IPS-NIHi7 (cell line): ENCODE measurements at regions not wholly inside any gene's neighbourhood (a gene's known extent, or its start where the extent isn't known, plus 50 kb on each side); places are given as distances from the start of the nearest gene placed in this dataset.

ENCODE experiments used
- DNase-seq: peaks from one replicate; pipeline ENCODE4 v3.0.0; 2012; ENCODE audit warnings: mixed read lengths; ENCODE audit errors: extremely low spot score

GRCh38 chr10:55160655-55161283 is 359.7 kb upstream of the PCDH15 start:
- DNase-seq = no peak

- DNase-seq = no peak
These were observed 357.6 kb upstream of the PCDH15 start for GRCh38 chr10:55158633-55159032.

GRCh38 chr10:55146032-55146431 is 345.0 kb upstream of the PCDH15 start:
- DNase-seq = no peak

- DNase-seq = no peak
These were observed 343.0 kb upstream of the PCDH15 start for GRCh38 chr10:55144001-55144400.

DNA sequence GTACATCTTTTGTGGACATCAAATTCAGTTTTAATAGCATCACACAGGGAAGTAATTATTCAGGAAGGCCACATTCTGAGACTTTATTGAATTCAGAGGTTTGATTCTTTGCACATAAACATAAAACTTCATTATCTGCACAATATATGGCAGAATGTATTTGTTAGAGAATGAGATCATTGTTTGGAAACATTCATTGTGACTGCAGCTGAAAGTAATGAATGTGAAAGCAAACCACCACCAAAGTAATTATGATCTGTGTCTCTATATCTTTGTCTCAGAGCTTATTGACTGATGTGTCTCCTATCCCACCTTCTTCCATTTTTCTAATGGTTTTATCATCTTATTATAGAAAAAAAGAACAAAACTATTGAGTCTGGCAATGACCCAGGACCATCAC is 340.9 kb upstream of the PCDH15 start:
- no peak for DNase-seq

- no peak for DNase-seq
These were observed 336.0 kb upstream of the PCDH15 start for GRCh38 chr10:55137063-55137462.

DNA sequence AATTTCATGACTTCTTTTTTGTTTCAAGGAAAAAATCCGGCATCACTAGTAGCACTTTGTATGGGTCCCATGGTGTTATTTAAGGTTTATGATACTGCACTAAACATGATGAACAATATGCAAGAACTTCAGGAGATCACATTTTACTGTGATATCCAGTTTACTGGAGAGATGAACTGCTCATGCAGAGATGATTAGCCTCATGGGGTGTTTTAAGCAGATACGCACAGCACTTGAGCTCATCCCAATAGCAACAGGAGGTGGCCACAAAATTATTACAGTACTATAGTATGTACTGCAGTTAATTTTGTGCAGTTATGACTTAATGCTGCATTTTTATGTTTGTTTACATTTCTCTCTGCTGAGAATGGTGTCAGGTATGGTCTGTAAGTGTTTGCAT is 303.7 kb upstream of the PCDH15 start:
- DNase-seq = no peak

DNA sequence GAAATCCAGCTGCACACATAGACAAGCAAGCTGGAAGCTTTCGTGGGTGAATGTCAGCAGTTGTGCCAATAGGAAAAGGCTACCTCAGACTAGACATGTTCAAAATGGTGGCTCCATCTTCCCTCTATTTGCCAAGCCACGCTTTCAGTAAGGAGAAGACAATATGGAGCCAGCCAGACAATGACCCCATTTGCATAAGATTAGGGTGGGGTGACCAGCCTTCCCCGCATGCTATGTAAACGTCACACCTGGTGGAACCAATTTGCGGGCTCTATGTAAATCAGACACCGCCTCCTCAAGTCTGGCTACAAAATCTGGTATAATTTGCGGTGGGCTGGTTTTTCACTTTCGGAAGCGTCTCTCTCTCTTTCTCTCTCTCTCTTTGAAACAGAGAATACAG is 297.4 kb upstream of the PCDH15 start:
- DNase-seq = no peak

DNA sequence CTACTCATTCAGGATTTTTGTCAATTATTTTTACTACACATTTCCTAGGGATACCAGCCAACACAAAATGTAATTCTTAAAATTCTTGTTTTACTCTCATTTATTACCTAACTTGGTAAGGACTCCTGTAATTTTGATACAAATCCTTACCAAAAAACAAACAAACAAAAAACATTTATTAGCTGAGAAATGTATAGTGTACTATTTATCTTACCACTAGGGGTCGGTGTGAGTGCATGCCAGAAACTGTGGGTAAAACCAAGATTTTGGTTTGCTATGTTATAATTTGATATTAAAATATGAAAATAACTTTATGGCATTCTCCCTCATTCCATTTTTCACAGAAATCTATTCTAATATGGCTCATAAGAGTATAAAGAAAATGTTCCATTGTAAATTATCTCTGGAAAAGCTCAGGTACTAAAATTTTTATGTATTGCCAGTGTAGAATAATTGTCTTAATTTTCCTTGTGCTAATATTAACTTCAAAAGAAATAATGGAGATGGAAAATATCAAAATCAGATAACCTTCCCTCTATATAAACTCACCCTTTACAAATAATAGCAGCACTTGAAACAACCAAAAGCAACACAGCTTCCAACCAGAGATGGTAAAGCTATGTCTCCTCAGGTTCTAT is 290.8 kb upstream of the PCDH15 start:
- DNase-seq = no peak

GRCh38 chr10:55078121-55078520 is 277.1 kb upstream of the PCDH15 start:
- no peak for DNase-seq

- no peak for DNase-seq
These were observed 264.2 kb upstream of the PCDH15 start for GRCh38 chr10:55065185-55065584.

GRCh38 chr10:55063811-55064210 is 262.8 kb upstream of the PCDH15 start:
- no peak for DNase-seq

DNA sequence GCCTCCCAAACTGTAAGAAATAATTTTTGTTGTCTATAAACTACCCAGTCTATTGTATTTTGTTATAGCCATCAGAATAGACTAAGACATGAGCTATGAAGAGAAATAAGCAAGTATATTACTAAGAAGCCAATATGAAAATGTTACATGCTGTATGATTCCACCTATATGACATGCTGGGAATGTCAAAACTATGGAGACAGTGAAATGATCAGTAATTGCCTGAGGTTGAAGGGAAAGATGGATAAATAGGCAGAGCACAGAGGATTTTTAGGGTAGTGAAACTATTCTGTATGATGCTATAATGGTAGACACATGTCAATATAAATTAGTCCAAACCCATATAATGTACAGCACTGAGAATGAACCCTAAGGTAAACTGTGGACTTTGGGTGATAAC is 261.3 kb upstream of the PCDH15 start:
- no peak for DNase-seq

- no peak for DNase-seq
These were observed 257.8 kb upstream of the PCDH15 start for GRCh38 chr10:55058800-55059199.

- no peak for DNase-seq
These were observed 250.5 kb upstream of the PCDH15 start for GRCh38 chr10:55051515-55051914.

DNA sequence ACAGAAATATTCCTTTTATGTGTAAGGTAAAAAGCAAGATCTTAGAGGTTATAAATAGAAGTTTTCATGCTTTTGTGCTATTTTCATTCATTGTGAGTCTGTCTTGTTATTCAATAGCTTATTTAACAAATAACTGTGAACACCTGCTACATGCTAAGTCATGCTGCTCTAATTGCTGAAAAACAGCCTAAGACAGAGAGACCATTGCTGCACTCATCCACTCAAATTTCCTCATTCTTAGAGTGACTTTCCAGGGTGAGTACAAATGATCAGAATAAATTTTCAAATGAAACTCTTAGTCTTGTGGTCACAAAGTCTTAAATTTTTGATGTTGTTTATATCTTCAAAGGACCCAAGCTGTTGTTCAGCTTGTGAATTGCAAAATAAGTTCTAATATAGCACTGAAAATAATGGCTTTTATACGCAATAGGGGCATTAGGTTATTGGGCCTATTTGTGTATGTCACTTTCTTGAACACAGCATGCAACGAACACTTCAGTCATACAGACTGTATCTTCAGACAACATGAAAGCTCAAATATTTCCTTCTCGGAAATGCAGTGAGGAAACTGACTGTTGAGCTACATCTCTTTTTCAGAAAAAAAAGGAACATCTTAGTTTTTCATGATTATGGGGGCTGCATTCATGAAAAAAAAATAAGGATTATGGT is 247.9 kb upstream of the PCDH15 start:
- DNase-seq = no peak

DNA sequence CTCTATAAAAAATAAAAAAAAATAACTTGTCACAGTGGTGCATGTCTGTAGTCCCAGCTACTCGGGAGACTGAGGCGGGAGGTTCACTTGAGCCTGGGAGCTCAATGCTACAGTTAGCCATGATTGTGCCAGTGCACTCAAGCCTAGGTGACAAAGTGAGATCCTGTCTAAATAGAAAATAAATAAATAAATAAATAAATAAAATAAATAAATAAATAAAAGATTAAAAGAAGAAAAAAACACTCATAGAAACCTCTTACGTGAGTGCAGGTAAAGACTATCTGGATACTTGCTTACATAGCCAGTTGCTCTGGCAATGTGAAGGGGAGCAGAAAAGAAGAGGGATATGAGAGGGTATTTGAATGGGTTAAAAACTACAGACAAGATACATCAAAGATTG is 242.5 kb upstream of the PCDH15 start:
- DNase-seq = no peak

DNA sequence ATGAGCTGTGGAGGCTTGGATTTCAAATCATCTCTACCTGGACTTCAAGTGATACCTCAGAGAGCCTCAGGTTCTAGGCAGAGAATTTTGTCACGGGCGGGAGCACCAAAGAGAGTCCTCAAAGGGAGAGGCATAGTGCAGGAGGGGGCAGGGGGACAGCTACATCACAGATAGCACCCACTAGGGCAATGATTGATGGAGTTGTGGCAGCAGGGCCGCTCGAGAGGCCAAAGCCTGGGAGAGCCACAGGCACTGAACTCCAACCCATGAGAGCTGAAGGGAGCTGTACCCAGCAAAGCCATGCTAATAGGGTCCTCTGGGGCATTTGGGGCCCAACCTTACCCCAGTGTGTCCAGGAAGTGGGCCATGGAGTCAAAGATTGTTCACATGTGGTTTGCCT is 232.0 kb upstream of the PCDH15 start:
- no peak for DNase-seq

DNA sequence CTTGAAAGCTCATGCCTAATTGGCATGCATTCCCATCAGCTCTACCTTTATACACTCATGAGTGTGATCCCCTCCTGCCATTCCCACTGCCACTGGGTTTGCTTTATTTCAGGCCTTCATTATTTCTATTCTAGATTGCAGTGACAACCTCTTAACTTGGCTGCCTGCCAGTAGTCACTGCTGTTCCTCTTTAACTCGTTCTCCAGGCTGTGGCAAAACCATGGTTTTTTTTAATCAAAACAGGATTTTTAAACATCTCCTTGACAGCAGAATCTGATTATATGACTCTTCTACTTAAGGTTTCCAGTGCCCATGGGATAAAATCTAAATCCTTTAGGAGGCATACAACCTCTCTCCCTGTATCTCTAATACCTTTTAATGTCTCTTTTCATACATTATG is 223.7 kb upstream of the PCDH15 start:
- no peak for DNase-seq

DNA sequence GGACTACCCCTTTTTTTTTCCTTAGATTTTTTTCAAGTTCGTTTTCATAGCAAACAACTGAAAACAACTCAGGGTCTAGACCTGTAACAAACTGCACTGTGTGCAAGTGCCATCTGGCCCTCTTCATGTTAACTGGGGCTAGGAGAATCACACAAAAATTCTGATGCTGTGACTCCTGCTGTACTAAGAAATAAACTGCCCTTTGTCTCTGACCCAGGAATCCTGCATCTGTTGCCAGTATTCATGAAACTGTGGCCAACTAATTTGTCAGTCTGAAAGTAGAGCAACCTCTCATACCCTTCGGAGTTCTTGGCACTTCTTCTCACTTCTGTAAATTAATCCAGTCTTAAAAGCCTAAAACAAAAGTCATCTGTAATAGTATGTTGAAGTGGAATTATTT is 218.4 kb upstream of the PCDH15 start:
- DNase-seq = no peak

- no peak for DNase-seq
These were observed 212.3 kb upstream of the PCDH15 start for GRCh38 chr10:55013318-55013717.

- no peak for DNase-seq
These were observed 201.4 kb upstream of the PCDH15 start for GRCh38 chr10:55002420-55002819.

DNA sequence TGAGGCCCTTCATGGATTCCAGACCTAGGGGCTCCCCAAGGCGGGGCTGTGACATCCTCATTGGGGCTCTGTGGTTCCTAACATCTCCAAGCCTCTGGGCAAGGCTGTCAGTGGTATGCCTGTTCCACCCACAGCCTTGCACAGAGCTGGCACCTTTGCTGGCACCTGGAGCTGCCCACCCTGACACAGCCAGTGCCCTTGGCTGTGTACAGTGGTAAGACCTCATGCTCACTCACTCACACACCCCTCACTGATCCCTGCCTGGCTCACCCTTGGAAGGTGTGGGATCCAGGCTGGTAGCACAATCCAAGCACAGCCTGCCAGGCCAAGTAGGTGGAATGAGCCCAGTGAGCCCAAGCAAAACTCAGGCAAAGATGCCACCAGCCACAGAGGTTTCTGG is 200.4 kb upstream of the PCDH15 start:
- no peak for DNase-seq
